KMS-11 (cell line): ENCODE measurements at regions not wholly inside any gene's neighbourhood (a gene's known extent, or its start where the extent isn't known, plus 50 kb on each side); places are given as distances from the start of the nearest gene placed in this dataset.

Experiments
- H2AFZ ChIP-seq: fragments of 200-600 bp; sonication (generic); 2 replicates; pipeline ENCODE4 v1.6.1; 2016; ENCODE audit warnings: antibody characterized with exemption, mixed run types, low read depth
- H3K27ac ChIP-seq: fragments of 200-600 bp; sonication (generic); 2 replicates; pipeline ENCODE4 v1.6.1; 2016; ENCODE audit warnings: mild to moderate bottlenecking, mixed run types
- H3K27me3 ChIP-seq: fragments of 200-600 bp; sonication (generic); 2 replicates; pipeline ENCODE4 v1.6.1; 2017; ENCODE audit warnings: mild to moderate bottlenecking, low read depth, mixed run types, moderate library complexity; ENCODE audit not compliant: insufficient read depth
- H3K36me3 ChIP-seq: fragments of 200-600 bp; sonication (generic); 2 replicates; pipeline ENCODE4 v1.6.1; 2017; ENCODE audit warnings: mild to moderate bottlenecking, mixed run types; ENCODE audit not compliant: insufficient read depth
- H3K4me1 ChIP-seq: fragments of 200-600 bp; sonication (generic); 2 replicates; pipeline ENCODE4 v1.6.1; 2016; ENCODE audit warnings: mild to moderate bottlenecking, low read depth, mixed run types; ENCODE audit not compliant: poor library complexity, severe bottlenecking
- H3K4me2 ChIP-seq: fragments of 200-600 bp; sonication (generic); 2 replicates; pipeline ENCODE4 v1.7.0; 2016; ENCODE audit warnings: mild to moderate bottlenecking, mixed run types
- H3K4me3 ChIP-seq: fragments of 200-600 bp; sonication (generic); IDR thresholded peaks from 2 replicates; pipeline ENCODE4 v1.6.1; 2017; ENCODE audit warnings: low read depth, low read length, mixed read lengths; ENCODE audit not compliant: insufficient read depth
- H3K79me2 ChIP-seq: fragments of 200-600 bp; sonication (generic); 2 replicates; pipeline ENCODE4 v1.6.1; 2016; ENCODE audit warnings: low read depth, mixed run types; ENCODE audit not compliant: insufficient read depth
- H3K9ac ChIP-seq: fragments of 200-600 bp; sonication (generic); 2 replicates; pipeline ENCODE4 v1.6.1; 2016; ENCODE audit warnings: mild to moderate bottlenecking, mixed run types
- H4K20me1 ChIP-seq: fragments of 200-600 bp; sonication (generic); 2 replicates; pipeline ENCODE4 v1.6.1; 2016; ENCODE audit warnings: mild to moderate bottlenecking, mixed run types; ENCODE audit not compliant: insufficient read depth
- TF ChIP-seq, protein P1 (sequence below): fragments of 200-600 bp; sonication (generic); conservative IDR thresholded peaks from 2 replicates; pipeline ENCODE4 v1.6.1; 2017; ENCODE audit warnings: low read depth, mild to moderate bottlenecking, antibody characterized with exemption, low read length, moderate library complexity, mixed read lengths

DNA sequence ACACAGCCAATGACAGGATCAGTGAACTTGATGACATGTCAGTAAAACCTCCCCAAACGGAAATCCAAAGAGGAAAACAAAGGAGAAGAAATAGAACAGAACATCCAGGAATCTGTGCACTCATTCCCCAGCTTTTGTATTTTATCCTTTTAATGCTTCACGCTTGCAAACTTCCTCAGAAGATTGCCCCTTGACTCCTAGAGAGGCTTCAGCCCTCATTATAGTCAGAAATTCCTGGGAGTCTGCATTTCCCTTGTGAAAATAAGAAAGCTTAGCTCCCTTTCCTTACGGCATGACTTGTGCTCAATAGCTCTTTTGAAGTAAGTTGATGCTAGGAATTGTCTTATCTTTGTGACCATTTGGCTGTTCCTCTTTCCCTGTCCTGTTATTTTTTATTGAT lies 313.6 kb upstream of the OPRM1 start:
- Histone ChIP-seq H3K79me2 (no peaks in the 10 kb centered on the region), H3K9ac (no peak overlapping the region), H4K20me1 (no peaks in the 10 kb centered on the region), H3K4me3 (no peak overlapping the region), H3K4me1 (no peaks in the 10 kb centered on the region), H3K27ac (no peak overlapping the region), H3K4me2 (no peak overlapping the region), H3K36me3 (no peaks in the 10 kb centered on the region), H3K27me3 (no peaks in the 10 kb centered on the region), H2AFZ (no peak overlapping the region)
- TF ChIP-seq, protein P1, sequence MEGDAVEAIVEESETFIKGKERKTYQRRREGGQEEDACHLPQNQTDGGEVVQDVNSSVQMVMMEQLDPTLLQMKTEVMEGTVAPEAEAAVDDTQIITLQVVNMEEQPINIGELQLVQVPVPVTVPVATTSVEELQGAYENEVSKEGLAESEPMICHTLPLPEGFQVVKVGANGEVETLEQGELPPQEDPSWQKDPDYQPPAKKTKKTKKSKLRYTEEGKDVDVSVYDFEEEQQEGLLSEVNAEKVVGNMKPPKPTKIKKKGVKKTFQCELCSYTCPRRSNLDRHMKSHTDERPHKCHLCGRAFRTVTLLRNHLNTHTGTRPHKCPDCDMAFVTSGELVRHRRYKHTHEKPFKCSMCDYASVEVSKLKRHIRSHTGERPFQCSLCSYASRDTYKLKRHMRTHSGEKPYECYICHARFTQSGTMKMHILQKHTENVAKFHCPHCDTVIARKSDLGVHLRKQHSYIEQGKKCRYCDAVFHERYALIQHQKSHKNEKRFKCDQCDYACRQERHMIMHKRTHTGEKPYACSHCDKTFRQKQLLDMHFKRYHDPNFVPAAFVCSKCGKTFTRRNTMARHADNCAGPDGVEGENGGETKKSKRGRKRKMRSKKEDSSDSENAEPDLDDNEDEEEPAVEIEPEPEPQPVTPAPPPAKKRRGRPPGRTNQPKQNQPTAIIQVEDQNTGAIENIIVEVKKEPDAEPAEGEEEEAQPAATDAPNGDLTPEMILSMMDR = no peak

DNA sequence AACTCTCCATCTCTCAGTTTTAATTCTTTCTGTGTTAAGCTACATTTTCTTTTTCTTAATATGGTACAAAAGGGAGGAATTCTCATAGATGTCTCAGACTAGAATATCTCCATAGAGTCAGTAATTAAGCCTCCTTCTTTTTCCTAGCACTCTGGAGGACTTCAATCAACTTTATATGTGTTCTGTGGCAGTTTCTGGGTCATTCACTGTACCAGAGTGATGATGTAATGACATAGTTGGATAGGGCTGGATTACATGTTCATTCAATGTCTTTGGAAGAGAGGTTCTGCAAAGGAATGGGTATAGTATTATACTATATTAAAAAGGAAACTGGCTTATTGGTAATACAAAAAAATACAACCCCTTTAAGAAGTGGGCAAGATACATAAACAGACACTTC lies 318.3 kb upstream of the OPRM1 start:
- H3K4me3 ChIP-seq = no peak overlapping the region
- H3K27me3 ChIP-seq = no peaks in the 10 kb centered on the region
- no peaks in the 10 kb centered on the region for H3K36me3 ChIP-seq
- H3K4me1 ChIP-seq = no peaks in the 10 kb centered on the region
- TF ChIP-seq, protein P1 = no peak
- H3K79me2 ChIP-seq = no peaks in the 10 kb centered on the region
- no peak overlapping the region for H3K9ac ChIP-seq
- H2AFZ ChIP-seq = no peak overlapping the region
- H3K4me2 ChIP-seq = no peak overlapping the region
- no peaks in the 10 kb centered on the region for H4K20me1 ChIP-seq
- no peak overlapping the region for H3K27ac ChIP-seq

DNA sequence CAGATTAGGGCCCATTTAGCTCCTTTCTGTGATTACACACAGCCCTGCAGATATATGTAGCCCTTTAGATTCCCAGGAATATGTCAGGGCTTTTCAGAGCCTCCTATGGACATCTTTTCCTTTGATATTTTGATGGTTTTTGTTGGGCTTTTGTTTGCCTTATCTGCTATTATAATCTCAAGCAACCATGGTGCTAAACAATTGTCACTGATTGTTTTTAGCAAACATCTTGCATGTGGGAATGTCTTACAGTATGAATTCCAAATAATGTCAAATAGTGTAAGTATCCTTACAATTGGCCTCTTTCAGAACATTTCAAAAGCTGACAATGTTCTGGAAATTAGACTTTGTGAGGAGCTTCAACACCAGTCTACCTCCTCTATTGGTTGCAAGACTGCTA lies 333.6 kb upstream of the OPRM1 start:
- Histone ChIP-seq H3K27ac (no peak overlapping the region), H3K36me3 (no peaks in the 10 kb centered on the region), H2AFZ (no peak overlapping the region), H3K4me1 (no peaks in the 10 kb centered on the region), H4K20me1 (no peaks in the 10 kb centered on the region), H3K79me2 (no peaks in the 10 kb centered on the region), H3K9ac (no peak overlapping the region), H3K4me3 (no peak overlapping the region), H3K4me2 (no peak overlapping the region), H3K27me3 (no peaks in the 10 kb centered on the region)
- TF ChIP-seq, protein P1 = no peak

DNA sequence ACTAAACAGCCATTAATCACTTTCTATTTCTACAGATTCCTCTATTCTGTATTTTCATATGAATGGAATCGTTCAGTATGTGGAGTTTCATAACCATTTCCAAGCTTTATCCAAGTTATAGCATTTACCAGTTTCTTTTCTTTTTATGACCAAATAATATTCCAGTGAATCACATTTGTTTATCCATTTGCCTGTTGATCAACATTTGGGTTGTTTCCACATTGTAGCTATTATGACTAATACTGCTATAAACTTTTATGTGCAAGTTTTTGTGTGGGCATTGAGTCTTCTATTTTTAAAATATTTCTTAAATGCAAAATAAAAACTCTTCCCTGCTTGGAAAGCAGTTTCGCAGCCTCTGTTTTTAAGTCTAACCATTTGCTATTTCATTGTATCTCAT lies 336.4 kb upstream of the OPRM1 start:
- H3K27ac ChIP-seq = no peak overlapping the region

More for the DNA sequence above, 336.4 kb upstream of the OPRM1 start:
- Histone ChIP-seq H3K4me3 (no peak overlapping the region), H3K9ac (no peak overlapping the region), H3K27me3 (no peaks in the 10 kb centered on the region), H3K4me2 (no peak overlapping the region), H4K20me1 (no peaks in the 10 kb centered on the region), H2AFZ (no peak overlapping the region), H3K4me1 (no peaks in the 10 kb centered on the region), H3K36me3 (no peaks in the 10 kb centered on the region), H3K79me2 (no peaks in the 10 kb centered on the region)
- TF ChIP-seq, protein P1 = no peak
